Mucosa of descending colon (tissue), 3 donors: ENCODE measurements at regions not wholly inside any gene's neighbourhood (a gene's known extent, or its start where the extent isn't known, plus 50 kb on each side); places are given as distances from the start of the nearest gene placed in this dataset.

ENCODE experiments used
- ATAC-seq: fragments of 200-7000 bp; cut with Tn5 transposase; one replicate; pipeline ENCODE4 v1.9.1; 2020; ENCODE audit warnings: mild to moderate bottlenecking, moderate library complexity
- DNase-seq, 3 donors: peaks; one replicate each; pipeline ENCODE4 v3.0.0-alpha.2; 2020
- H3K36me3 ChIP-seq: fragments of 200-600 bp; one replicate; pipeline ENCODE4 v1.8.0; 2021; ENCODE audit warnings: low read depth, mild to moderate bottlenecking
- H3K4me1 ChIP-seq: fragments of 200-600 bp; one replicate; pipeline ENCODE4 v1.8.0; 2021; ENCODE audit warnings: low read depth, mild to moderate bottlenecking
- H3K4me3 ChIP-seq: fragments of 200-600 bp; one replicate; pipeline ENCODE4 v1.8.0; 2021; ENCODE audit warnings: mild to moderate bottlenecking
- H3K9me3 ChIP-seq: fragments of 200-600 bp; one replicate; pipeline ENCODE4 v1.8.0; 2021; ENCODE audit warnings: mild to moderate bottlenecking
- intact Hi-C, 2 donors: fragments of 100-400 bp; cut with DNase I in 1 of 2; cut with micrococcal nuclease in 1 of 2; formaldehyde crosslinking; loops; one replicate each; pipeline versions ENCODE4 v1.11.0 to v1.11.1; 2022; cut with DNase I, micrococcal nuclease
- TF ChIP-seq, protein P1 (sequence below): fragments of 200-600 bp; IDR thresholded peaks from one replicate; pipeline ENCODE4 v1.8.0; 2022; ENCODE audit warnings: antibody characterized with exemption, mild to moderate bottlenecking
- donor health status: DM: no; HTN: no; CAD: no; lungs with moderate emphysema.
- donor health status: DM: no; HTN: no; CAD: no.
- donor health status: DM: no; HTN: yes; CAD: no.

DNA sequence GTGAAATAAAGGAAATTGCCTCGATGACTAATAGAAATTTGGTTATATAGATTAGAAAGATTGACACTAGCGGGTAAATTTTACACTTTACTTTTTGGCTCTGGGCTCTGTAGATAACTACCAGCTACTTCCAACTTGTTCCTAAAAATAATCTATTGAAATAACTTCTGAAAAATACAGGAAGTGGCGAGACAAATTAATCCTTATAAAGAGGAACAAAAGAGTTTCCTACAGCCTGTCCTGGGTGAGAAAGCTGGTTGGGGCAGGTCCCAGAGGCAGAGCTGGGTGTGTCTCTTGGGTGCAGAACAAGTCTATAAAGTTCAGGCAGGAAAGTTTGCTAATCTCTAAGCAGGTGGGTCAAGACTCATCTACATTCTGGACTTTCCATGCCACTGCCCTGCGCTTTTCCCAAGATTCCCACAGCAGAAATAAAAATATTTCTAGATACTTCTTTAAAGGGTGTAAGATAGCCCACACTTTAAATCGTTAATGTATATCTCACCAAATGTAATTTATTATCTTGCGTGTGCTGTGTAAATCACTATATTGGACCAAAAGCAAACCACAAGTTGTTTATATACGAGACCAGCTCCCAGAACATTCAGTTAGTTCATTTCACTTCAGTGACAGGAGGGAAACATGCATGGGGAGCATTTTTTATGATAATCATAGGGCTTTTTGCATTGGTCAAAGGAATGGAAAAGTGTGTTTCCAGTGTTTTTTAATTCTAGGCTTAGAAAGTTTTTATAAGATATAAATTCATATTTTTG, 70.1 kb upstream of the NRIP1 start:
- TF ChIP-seq, protein P1, sequence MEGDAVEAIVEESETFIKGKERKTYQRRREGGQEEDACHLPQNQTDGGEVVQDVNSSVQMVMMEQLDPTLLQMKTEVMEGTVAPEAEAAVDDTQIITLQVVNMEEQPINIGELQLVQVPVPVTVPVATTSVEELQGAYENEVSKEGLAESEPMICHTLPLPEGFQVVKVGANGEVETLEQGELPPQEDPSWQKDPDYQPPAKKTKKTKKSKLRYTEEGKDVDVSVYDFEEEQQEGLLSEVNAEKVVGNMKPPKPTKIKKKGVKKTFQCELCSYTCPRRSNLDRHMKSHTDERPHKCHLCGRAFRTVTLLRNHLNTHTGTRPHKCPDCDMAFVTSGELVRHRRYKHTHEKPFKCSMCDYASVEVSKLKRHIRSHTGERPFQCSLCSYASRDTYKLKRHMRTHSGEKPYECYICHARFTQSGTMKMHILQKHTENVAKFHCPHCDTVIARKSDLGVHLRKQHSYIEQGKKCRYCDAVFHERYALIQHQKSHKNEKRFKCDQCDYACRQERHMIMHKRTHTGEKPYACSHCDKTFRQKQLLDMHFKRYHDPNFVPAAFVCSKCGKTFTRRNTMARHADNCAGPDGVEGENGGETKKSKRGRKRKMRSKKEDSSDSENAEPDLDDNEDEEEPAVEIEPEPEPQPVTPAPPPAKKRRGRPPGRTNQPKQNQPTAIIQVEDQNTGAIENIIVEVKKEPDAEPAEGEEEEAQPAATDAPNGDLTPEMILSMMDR: no peak
- H3K4me3 ChIP-seq: no peak overlapping the region
- H3K9me3 ChIP-seq: no peaks in the 10 kb centered on the region
- H3K4me1 ChIP-seq: peaks cover 26% of the 10 kb centered on the region
- no peaks in the 10 kb centered on the region for H3K36me3 ChIP-seq
- DNase-seq (peak; percentile 65 to 76 (median 75)), ATAC-seq (peak; percentile 95)
- intact Hi-C loops: no loop called here

DNA sequence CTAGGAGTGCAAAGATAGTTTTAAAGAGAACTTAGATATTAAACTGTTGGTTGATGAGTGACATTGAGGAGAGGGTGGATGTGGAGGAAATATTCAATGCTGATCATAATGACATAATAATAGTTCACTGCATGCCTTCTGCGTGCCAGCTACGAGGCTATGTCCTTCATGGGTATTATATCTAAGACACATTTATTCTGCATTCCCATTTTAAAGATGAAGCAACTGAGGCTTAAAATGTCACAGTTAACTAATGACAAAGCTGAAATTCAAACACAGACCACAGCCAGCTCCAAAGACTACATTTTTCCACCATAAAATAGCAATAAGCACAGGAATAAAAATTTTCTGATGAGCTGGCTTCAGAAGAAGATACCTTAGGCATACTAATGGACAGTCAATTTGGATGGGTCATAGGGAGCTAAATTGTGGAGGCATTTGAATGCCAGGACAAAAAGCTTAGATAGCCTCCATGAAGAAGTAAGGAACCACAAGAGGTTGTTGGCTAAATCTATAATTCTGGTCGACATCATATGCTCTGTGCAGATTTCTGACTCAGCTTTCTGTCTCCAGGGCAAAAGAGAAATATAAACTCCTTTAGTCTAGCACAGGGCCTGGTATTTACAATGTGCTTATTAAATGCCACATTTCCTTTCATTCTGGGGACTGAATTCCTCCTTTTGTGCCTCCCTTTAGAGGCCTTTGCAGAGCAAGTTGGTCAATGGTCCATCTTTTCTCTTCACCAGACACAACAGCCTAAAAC, 71.2 kb upstream of the NRIP1 start:
- Histone ChIP-seq H3K36me3 (no peaks in the 10 kb centered on the region), H3K4me3 (no peak overlapping the region), H3K4me1 (peaks cover 36% of the 10 kb centered on the region), H3K9me3 (no peaks in the 10 kb centered on the region)
- ATAC-seq (no peak), DNase-seq (no peak)
- TF ChIP-seq, protein P1: no peak
- intact Hi-C loops: no loop called here

DNA sequence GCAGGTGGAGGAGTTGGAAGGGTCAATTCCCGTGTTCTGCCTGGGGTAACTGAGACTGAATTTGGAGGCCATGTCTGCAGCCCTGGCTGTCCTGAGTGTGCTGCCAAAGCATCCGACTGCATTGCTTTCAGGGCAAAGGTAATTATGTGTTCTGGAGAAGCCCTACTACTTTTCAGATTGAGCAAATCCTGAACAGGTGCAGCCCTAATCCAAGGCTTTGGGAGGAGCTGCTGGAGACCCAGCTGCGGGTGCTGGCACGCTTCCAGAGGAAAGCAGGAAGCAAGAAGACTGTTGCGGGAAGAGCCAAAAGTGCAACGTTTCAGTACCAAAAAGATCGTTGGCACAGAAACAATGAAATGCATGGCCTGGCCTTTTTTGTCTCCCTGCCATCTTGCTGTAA, 73.7 kb upstream of the NRIP1 start:
- Histone ChIP-seq H3K36me3 (no peaks in the 10 kb centered on the region), H3K4me1 (peaks cover 43% of the 10 kb centered on the region), H3K4me3 (no peak overlapping the region), H3K9me3 (no peaks in the 10 kb centered on the region)
- DNase-seq (peak; percentile 52 to 81 (median 73)), ATAC-seq (peak; percentile 32)
- intact Hi-C loops: no loop called here
- TF ChIP-seq, protein P1: no peak

DNA sequence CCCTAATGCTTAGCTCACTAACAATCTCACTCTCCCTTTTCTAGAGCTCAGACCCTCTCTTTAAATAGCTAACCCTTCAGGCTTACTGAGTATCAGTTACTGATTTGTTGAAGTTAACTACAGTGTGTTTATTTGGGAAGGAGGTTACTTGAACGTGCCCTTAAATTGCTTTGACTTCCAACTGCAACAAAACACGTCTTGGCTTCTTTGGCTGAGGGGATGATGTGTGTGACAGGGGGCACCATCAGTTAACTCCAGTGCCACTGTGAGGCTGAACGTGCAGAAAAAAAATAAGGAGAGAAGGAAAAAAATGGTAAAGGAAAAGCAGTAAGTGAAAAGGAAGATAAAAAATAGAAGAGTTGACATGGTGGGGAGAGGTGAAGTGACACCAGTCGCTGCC, 75.1 kb upstream of the NRIP1 start:
- H3K4me3 ChIP-seq: no peak overlapping the region
- TF ChIP-seq, protein P1: no peak
- intact Hi-C loops: no loop called here
- H3K9me3 ChIP-seq: no peaks in the 10 kb centered on the region
- no peak for ATAC-seq
- H3K36me3 ChIP-seq: no peaks in the 10 kb centered on the region
- DNase-seq: no peak
- H3K4me1 ChIP-seq: peaks cover 43% of the 10 kb centered on the region

DNA sequence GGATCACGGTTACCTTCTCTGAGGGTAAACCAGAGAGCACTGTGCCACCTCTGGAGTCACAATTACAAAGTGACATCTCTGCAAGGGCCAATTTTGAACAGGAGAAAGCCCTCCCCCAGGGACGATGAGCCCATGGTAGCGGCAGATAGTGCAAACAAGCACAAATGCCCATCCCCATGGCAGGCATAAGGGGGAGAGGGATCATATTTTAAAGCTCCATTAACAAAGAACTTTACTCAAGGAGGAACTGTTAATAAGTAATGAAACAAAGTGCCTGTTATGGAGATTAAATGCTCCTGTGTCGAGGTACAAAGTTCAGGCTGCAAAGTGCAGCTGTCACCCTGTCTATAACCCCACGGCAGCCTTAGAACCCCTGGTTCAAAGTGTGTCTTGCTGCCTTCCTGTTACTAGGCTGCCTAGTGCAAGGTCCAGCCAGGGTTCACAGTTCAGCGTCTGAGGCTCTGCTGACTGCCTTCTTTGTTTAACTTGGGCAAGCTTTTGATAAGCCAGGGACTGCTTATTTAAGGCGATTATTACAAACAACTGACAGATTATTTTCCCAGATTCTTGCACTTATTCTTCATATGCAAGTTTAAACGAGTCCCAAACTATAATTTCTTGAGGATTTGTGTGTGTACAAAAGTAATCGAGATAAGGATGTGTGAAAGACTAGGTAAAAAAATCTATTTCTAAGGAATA, 75.7 kb upstream of the NRIP1 start:
- Histone ChIP-seq H3K36me3 (no peaks in the 10 kb centered on the region), H3K4me1 (peaks cover 43% of the 10 kb centered on the region), H3K4me3 (no peak overlapping the region), H3K9me3 (no peaks in the 10 kb centered on the region)
- peak; percentile 82 to 93 (median 83) for DNase-seq
- peak; percentile 97 for ATAC-seq
- TF ChIP-seq, protein P1: no peak
- intact Hi-C loops: no loop called here
